Endothelial cell (in vitro differentiated cells): ENCODE measurements at regions not wholly inside any gene's neighbourhood (a gene's known extent, or its start where the extent isn't known, plus 50 kb on each side); places are given as distances from the start of the nearest gene placed in this dataset.

Experiments used
- DNase-seq: peaks from one replicate; pipeline ENCODE4 v3.0.0; 2021; ENCODE audit warnings: low spot score
- H3K27ac Mint-ChIP-seq: one replicate; pipeline ENCODE4 v1.8.0; 2021; ENCODE audit warnings: mixed read lengths, inconsistent platforms; ENCODE audit not compliant: unreplicated experiment
- H3K27me3 Mint-ChIP-seq: one replicate; pipeline ENCODE4 v1.8.0; 2021; ENCODE audit warnings: mild to moderate bottlenecking, moderate library complexity, mixed read lengths, inconsistent platforms; ENCODE audit not compliant: unreplicated experiment
- H3K36me3 Mint-ChIP-seq: one replicate; pipeline ENCODE4 v1.8.0; 2021; ENCODE audit warnings: mild to moderate bottlenecking, low read depth, mixed read lengths, inconsistent platforms; ENCODE audit not compliant: unreplicated experiment
- H3K4me1 Mint-ChIP-seq: one replicate; pipeline ENCODE4 v1.8.0; 2021; ENCODE audit warnings: mild to moderate bottlenecking, mixed read lengths, inconsistent platforms; ENCODE audit not compliant: unreplicated experiment
- H3K4me3 Mint-ChIP-seq: one replicate; pipeline ENCODE4 v1.8.0; 2021; ENCODE audit warnings: mild to moderate bottlenecking, mixed read lengths, inconsistent platforms; ENCODE audit not compliant: unreplicated experiment
- H3K9me3 Mint-ChIP-seq: one replicate; pipeline ENCODE4 v1.8.0; 2021; ENCODE audit warnings: mixed read lengths, inconsistent platforms; ENCODE audit not compliant: unreplicated experiment
- CTCF ChIP-seq: fragments of 200-600 bp; sonication (generic); IDR thresholded peaks from one replicate; pipeline ENCODE4 v1.5.0; 2021; ENCODE audit warnings: antibody characterized with exemption; ENCODE audit not compliant: unreplicated experiment

DNA sequence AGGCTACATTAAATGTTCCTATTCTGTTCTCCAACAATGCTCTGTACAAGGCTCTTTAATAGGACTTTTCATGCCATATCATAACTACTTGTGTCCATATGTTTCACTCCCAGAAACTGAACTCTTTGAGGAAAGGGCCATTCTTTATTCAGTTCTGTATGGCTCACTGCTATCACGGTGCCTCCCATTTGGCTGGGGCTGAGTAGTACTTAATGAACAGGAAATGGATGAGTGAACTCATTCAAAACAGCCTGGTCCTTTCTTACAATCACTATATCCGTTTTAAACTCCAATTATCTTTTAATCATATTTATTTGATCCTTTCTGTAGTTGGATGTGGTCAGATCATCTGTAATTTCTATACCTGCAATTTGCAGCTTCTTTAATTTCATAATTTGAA is 410.6 kb downstream of the TBC1D4 start:
- H3K27ac Mint-ChIP-seq = no peak overlapping the region
- H3K27me3 Mint-ChIP-seq = no peaks in the 10 kb centered on the region
- no peak overlapping the region for H3K4me3 Mint-ChIP-seq
- peaks cover 10% of the 10 kb centered on the region for H3K4me1 Mint-ChIP-seq
- DNase-seq = no peak
- no peak for TF ChIP-seq CTCF
- H3K9me3 Mint-ChIP-seq = no peaks in the 10 kb centered on the region
- no peaks in the 10 kb centered on the region for H3K36me3 Mint-ChIP-seq

GRCh38 chr13:75061909-75062308 is 420.1 kb downstream of the TBC1D4 start:
- no peaks in the 10 kb centered on the region for H3K4me1 Mint-ChIP-seq
- H3K27ac Mint-ChIP-seq = no peak overlapping the region
- H3K27me3 Mint-ChIP-seq = no peaks in the 10 kb centered on the region
- no peak for TF ChIP-seq CTCF
- no peak for DNase-seq
- no peaks in the 10 kb centered on the region for H3K36me3 Mint-ChIP-seq
- no peaks in the 10 kb centered on the region for H3K9me3 Mint-ChIP-seq
- H3K4me3 Mint-ChIP-seq = no peak overlapping the region

DNA sequence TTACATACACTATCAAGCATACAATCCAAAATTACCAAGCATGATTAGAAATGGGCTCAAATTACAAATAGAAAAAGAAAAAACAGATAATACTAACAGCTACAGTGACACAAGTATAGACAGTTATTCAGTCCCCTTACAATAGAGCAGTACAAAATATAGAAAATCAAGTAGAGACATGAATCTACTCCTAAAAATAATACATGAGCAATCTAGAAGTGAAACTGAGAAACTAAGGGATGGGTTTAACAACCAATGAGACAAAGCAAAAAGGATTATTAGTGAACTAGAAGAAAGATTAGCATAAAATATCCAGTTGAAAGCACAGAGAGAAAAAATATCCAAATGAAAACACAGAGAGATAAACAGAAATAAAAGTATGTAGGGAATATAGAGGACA is 426.7 kb downstream of the TBC1D4 start:
- no peaks in the 10 kb centered on the region for H3K9me3 Mint-ChIP-seq
- H3K27me3 Mint-ChIP-seq = no peaks in the 10 kb centered on the region

GRCh38 chr13:75052616-75053015 is 429.4 kb downstream of the TBC1D4 start:
- TF ChIP-seq CTCF = no peak
- no peak overlapping the region for H3K4me3 Mint-ChIP-seq
- no peaks in the 10 kb centered on the region for H3K9me3 Mint-ChIP-seq
- H3K4me1 Mint-ChIP-seq = no peaks in the 10 kb centered on the region
- no peak overlapping the region for H3K27ac Mint-ChIP-seq
- peaks cover 2% of the 10 kb centered on the region for H3K27me3 Mint-ChIP-seq
- no peak for DNase-seq
- H3K36me3 Mint-ChIP-seq = no peaks in the 10 kb centered on the region

More for the DNA sequence above, 426.7 kb downstream of the TBC1D4 start:
- H3K36me3 Mint-ChIP-seq = no peaks in the 10 kb centered on the region
- no peak overlapping the region for H3K27ac Mint-ChIP-seq
- no peak overlapping the region for H3K4me3 Mint-ChIP-seq
- DNase-seq = no peak
- no peak for TF ChIP-seq CTCF
- no peaks in the 10 kb centered on the region for H3K4me1 Mint-ChIP-seq

DNA sequence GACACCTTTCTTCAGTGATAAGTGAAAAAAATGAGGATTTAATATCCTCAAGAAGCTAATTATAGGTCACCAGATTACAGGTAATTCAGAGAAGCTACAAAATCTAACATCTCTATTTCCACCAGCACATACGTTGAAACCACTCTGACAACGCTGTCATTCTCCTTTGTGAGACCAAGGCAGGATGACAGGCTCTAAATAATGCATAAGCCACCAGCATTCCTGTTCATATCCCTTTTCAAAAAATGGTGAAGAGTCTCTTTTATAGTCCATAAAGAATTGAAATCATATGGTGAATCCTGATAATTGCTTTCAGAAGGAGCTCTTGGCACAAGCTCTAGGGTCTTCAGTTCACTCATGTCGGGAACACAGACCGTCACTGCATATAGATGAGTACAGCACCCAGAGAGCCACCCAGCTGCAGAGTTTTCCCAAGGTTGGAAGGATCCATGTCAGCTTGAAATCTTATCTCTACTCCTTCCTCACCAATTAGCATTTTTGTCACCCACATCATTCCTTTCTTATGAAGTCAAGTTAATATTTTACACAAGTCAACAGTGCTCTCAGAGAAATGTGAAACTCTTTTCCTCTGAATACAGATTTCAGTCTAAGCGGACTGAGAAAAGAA is 431.4 kb downstream of the TBC1D4 start:
- H3K9me3 Mint-ChIP-seq = no peaks in the 10 kb centered on the region
- no peak for TF ChIP-seq CTCF
- DNase-seq = no peak
- peaks cover 2% of the 10 kb centered on the region for H3K27me3 Mint-ChIP-seq
- H3K4me1 Mint-ChIP-seq = no peaks in the 10 kb centered on the region
- no peak overlapping the region for H3K27ac Mint-ChIP-seq
- H3K36me3 Mint-ChIP-seq = no peaks in the 10 kb centered on the region
- H3K4me3 Mint-ChIP-seq = no peak overlapping the region
